ENCODE measurements at regions not wholly inside any gene's neighbourhood (a gene's known extent, or its start where the extent isn't known, plus 50 kb on each side); places are given as distances from the start of the nearest gene placed in this dataset.

GRCh38 chr2:106572541-106573450 is 85.6 kb downstream of the CD8B2 start:
- in situ Hi-C loops (cut with HindIII; ENCODE audit: low sequenced_read_pairs), result no loop called here

- in situ Hi-C loops (cut with HindIII; ENCODE audit: low sequenced_read_pairs), result no loop called here
These were observed 86.6 kb downstream of the CD8B2 start for GRCh38 chr2:106573773-106574172.

- in situ Hi-C loops (cut with HindIII; ENCODE audit: low sequenced_read_pairs), result loop anchor here (25.0 kb wide), 1 partner anchor 464 kb away; no protein-coding TSS in a partner anchor
These were observed 88.8 kb downstream of the CD8B2 start for GRCh38 chr2:106575955-106576354.

- in situ Hi-C loops (cut with HindIII; ENCODE audit: low sequenced_read_pairs), result loop anchor here (25.0 kb wide), 1 partner anchor 465 kb away; no protein-coding TSS in a partner anchor
These were observed 90.1 kb downstream of the CD8B2 start for GRCh38 chr2:106577255-106577651.

- in situ Hi-C loops (cut with HindIII; ENCODE audit: low sequenced_read_pairs), result loop anchor here (25.0 kb wide), 1 partner anchor 467 kb away; no protein-coding TSS in a partner anchor
These were observed 92.6 kb downstream of the CD8B2 start for GRCh38 chr2:106579750-106580197.

GRCh38 chr2:106580241-106580640 is 93.1 kb downstream of the CD8B2 start:
- in situ Hi-C loops (cut with HindIII; ENCODE audit: low sequenced_read_pairs), result loop anchor here (25.0 kb wide), 1 partner anchor 468 kb away; no protein-coding TSS in a partner anchor

GRCh38 chr2:106581328-106581727 is 94.2 kb downstream of the CD8B2 start:
- in situ Hi-C loops (cut with HindIII; ENCODE audit: low sequenced_read_pairs), result loop anchor here (25.0 kb wide), 1 partner anchor 469 kb away; no protein-coding TSS in a partner anchor

GRCh38 chr2:106581755-106582147 is 94.6 kb downstream of the CD8B2 start:
- in situ Hi-C loops (cut with HindIII; ENCODE audit: low sequenced_read_pairs), result loop anchor here (25.0 kb wide), 1 partner anchor 469 kb away; no protein-coding TSS in a partner anchor

GRCh38 chr2:106582148-106583143 is 95.3 kb downstream of the CD8B2 start:
- in situ Hi-C loops (cut with HindIII; ENCODE audit: low sequenced_read_pairs), result loop anchor here (25.0 kb wide), 1 partner anchor 470 kb away; no protein-coding TSS in a partner anchor

- in situ Hi-C loops (cut with HindIII; ENCODE audit: low sequenced_read_pairs), result loop anchor here (25.0 kb wide), 1 partner anchor 472 kb away; no protein-coding TSS in a partner anchor
These were observed 97.3 kb downstream of the CD8B2 start for GRCh38 chr2:106584304-106584954.

- in situ Hi-C loops (cut with HindIII; ENCODE audit: low sequenced_read_pairs), result loop anchor here (25.0 kb wide), 1 partner anchor 485 kb away; no protein-coding TSS in a partner anchor
These were observed 109.7 kb downstream of the CD8B2 start for GRCh38 chr2:106596844-106597243.

GRCh38 chr2:106599540-106599939 is 112.4 kb downstream of the CD8B2 start:
- in situ Hi-C loops (cut with HindIII; ENCODE audit: low sequenced_read_pairs), result loop anchor here (25.0 kb wide), 1 partner anchor 487 kb away; no protein-coding TSS in a partner anchor

GRCh38 chr2:106602042-106602441 is 114.9 kb downstream of the CD8B2 start:
- in situ Hi-C loops (cut with HindIII; ENCODE audit: low sequenced_read_pairs), result no loop called here

- in situ Hi-C loops (cut with HindIII; ENCODE audit: low sequenced_read_pairs), result no loop called here
These were observed 119.5 kb downstream of the CD8B2 start for GRCh38 chr2:106606652-106607051.

GRCh38 chr2:106607371-106607770 is 120.2 kb downstream of the CD8B2 start:
- in situ Hi-C loops (cut with HindIII; ENCODE audit: low sequenced_read_pairs), result no loop called here

- in situ Hi-C loops (cut with HindIII; ENCODE audit: low sequenced_read_pairs), result no loop called here
These were observed 122.6 kb downstream of the CD8B2 start for GRCh38 chr2:106609780-106610179.

- in situ Hi-C loops (cut with HindIII; ENCODE audit: low sequenced_read_pairs), result no loop called here
These were observed 127.5 kb downstream of the CD8B2 start for GRCh38 chr2:106614511-106615291.

- in situ Hi-C loops (cut with HindIII; ENCODE audit: low sequenced_read_pairs), result no loop called here
These were observed 131.4 kb downstream of the CD8B2 start for GRCh38 chr2:106618614-106619013.

- in situ Hi-C loops (cut with HindIII; ENCODE audit: low sequenced_read_pairs), result no loop called here
These were observed 136.3 kb downstream of the CD8B2 start for GRCh38 chr2:106623456-106623855.
